Stimulated activated CD4-positive, alpha-beta T cell treated with anti-CD3 and anti-CD28 coated beads, Interleukin-4, amount 100 ng/mL, for 4 hours (primary cell): ENCODE measurements at regions not wholly inside any gene's neighbourhood (a gene's known extent, or its start where the extent isn't known, plus 50 kb on each side); places are given as distances from the start of the nearest gene placed in this dataset.
"Not testable (repeated sequence)": the region's sequence is repeated elsewhere in the genome, so short reads cannot be mapped to it uniquely, and the experiment has no call there.

ENCODE experiments used
- DNase-seq, 2 experiments: peaks; one replicate each; pipeline ENCODE4 v3.0.0-alpha.2; 2020

GRCh38 chr2:180258579-180258978, 251.5 kb upstream of the CWC22 start:
- DNase-seq: no peak

- no peak for DNase-seq
Observed at GRCh38 chr2:180258041-180258537, 251.0 kb upstream of the CWC22 start.

GRCh38 chr2:180257247-180257646, 250.2 kb upstream of the CWC22 start:
- no peak for DNase-seq

GRCh38 chr2:180255981-180256380, 248.9 kb upstream of the CWC22 start:
- no peak for DNase-seq

- DNase-seq: no peak
Observed at GRCh38 chr2:180254872-180255271, 247.8 kb upstream of the CWC22 start.

GRCh38 chr2:180247658-180248057, 240.6 kb upstream of the CWC22 start:
- no peak for DNase-seq

- no peak for DNase-seq
Observed at GRCh38 chr2:180246268-180246667, 239.2 kb upstream of the CWC22 start.

GRCh38 chr2:180240774-180241173, 233.7 kb upstream of the CWC22 start:
- DNase-seq: no peak

GRCh38 chr2:180238729-180239128, 231.6 kb upstream of the CWC22 start:
- no peak for DNase-seq

GRCh38 chr2:180236061-180236460, 229.0 kb upstream of the CWC22 start:
- DNase-seq: not testable (repeated sequence)

- DNase-seq: not testable (repeated sequence)
Observed at GRCh38 chr2:180235506-180235905, 228.4 kb upstream of the CWC22 start.

- DNase-seq: not testable (repeated sequence)
Observed at GRCh38 chr2:180234991-180235390, 227.9 kb upstream of the CWC22 start.

GRCh38 chr2:180231015-180231414, 223.9 kb upstream of the CWC22 start:
- no peak for DNase-seq

GRCh38 chr2:180227461-180227860, 220.4 kb upstream of the CWC22 start:
- DNase-seq: no peak

- DNase-seq: no peak
Observed at GRCh38 chr2:180225118-180225517, 218.0 kb upstream of the CWC22 start.

GRCh38 chr2:180222644-180223043, 215.5 kb upstream of the CWC22 start:
- DNase-seq: no peak

GRCh38 chr2:180219491-180219890, 212.4 kb upstream of the CWC22 start:
- DNase-seq: no peak

GRCh38 chr2:180208841-180209240, 201.7 kb upstream of the CWC22 start:
- no peak for DNase-seq

GRCh38 chr2:180205621-180206235, 198.6 kb upstream of the CWC22 start:
- no peak for DNase-seq

- DNase-seq: no peak
Observed at GRCh38 chr2:180203972-180204371, 196.9 kb upstream of the CWC22 start.

- no peak for DNase-seq
Observed at GRCh38 chr2:180202467-180202951, 195.4 kb upstream of the CWC22 start.

GRCh38 chr2:180196419-180196977, 189.4 kb upstream of the CWC22 start:
- DNase-seq: no peak

- DNase-seq: no peak
Observed at GRCh38 chr2:180195847-180196246, 188.8 kb upstream of the CWC22 start.

GRCh38 chr2:180191432-180192124, 184.5 kb upstream of the CWC22 start:
- DNase-seq: no peak
